ENCODE measurements at regions not wholly inside any gene's neighbourhood (a gene's known extent, or its start where the extent isn't known, plus 50 kb on each side); places are given as distances from the start of the nearest gene placed in this dataset.

DNA sequence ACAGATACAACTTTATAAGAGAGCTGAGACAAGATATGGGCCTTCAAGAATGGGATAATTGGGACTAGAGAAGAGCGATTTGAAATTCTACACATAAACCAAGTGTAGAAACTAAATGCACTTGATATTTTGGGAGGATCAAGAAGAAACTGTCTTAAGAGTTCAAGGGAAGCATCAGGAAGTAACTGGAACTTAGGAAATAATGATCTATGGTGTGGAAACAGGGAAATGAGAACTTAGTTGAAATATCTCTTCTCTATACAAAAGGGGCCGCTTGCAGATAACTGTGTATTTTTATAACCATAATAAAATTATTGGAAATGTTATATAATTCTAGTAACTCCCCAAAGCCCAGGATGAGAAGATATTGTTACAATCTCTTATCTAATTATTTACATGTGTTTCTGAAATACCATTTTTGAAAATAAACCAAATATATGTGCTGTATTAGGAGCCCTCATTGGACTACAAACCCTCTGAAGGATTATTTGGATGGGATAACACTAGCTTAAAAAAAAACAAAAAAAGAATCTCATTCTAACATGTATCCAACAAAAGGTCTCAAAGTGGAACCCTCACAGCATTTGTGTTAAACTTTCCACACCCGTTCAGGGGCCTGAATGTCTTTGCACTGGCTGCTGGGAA, 84.7 kb upstream of the FLRT2 start:
- H3K4me3 ChIP-seq: no peak overlapping the region
- H3K9me3 ChIP-seq (ENCODE audit: control insufficient read depth in 4 of 4, insufficient read depth in 3 of 4, low read length in 3 of 4): no peaks in the 10 kb centered on the region
- DNase-seq (no peak), ATAC-seq (ENCODE audit: insufficient read depth, low FRiP score) (no peak)
- WGBS, 2 donors: 71 to 87% methylated on average over 3 of the region's 3 CpGs
- peaks cover 0 to 1% (median 0%) of the 10 kb centered on the region in 5 donors for H3K4me1 ChIP-seq (ENCODE audit: control insufficient read depth in 5 of 5, insufficient read depth in 5 of 5, low read length in 5 of 5)
- H3K9ac ChIP-seq (ENCODE audit: insufficient read depth in 1 of 2, low read length in 2 of 2): no peak overlapping the region
- H3K36me3 ChIP-seq (ENCODE audit: control insufficient read depth in 4 of 4, insufficient read depth in 4 of 4, low read length in 4 of 4): no peaks in the 10 kb centered on the region
- no peak overlapping the region for H3K27ac ChIP-seq (ENCODE audit: low read depth in 1 of 2, low read length in 1 of 2)
- no peaks in the 10 kb centered on the region for H3K27me3 ChIP-seq (ENCODE audit: control insufficient read depth in 3 of 3, insufficient read depth in 3 of 3, low read length in 2 of 3)
- TF ChIP-seq, protein P1, sequence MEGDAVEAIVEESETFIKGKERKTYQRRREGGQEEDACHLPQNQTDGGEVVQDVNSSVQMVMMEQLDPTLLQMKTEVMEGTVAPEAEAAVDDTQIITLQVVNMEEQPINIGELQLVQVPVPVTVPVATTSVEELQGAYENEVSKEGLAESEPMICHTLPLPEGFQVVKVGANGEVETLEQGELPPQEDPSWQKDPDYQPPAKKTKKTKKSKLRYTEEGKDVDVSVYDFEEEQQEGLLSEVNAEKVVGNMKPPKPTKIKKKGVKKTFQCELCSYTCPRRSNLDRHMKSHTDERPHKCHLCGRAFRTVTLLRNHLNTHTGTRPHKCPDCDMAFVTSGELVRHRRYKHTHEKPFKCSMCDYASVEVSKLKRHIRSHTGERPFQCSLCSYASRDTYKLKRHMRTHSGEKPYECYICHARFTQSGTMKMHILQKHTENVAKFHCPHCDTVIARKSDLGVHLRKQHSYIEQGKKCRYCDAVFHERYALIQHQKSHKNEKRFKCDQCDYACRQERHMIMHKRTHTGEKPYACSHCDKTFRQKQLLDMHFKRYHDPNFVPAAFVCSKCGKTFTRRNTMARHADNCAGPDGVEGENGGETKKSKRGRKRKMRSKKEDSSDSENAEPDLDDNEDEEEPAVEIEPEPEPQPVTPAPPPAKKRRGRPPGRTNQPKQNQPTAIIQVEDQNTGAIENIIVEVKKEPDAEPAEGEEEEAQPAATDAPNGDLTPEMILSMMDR (IDR thresholded peaks at IDR 0.05; ENCODE audit: control extremely low read depth, extremely low read depth): no peak

DNA sequence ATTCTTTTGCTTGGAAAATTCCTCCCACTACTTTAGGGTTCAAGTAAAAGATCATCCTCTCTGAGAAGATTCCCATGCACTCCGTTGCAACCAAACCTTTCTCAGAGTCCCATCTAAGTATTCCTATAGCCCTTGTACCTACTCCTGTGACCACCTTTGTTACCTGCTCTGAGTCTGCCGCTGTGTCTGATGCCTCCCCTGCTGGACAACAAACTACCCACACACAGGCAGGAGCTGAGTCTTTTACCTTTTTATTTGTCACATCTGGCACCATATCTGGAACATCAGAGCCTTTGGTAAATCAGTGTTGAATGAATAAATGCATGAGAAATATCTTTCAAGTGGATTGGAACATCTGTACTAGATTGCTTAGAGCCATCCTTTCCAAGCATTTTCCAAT, 82.1 kb upstream of the FLRT2 start:
- H3K4me1 ChIP-seq (ENCODE audit: control insufficient read depth in 5 of 5, insufficient read depth in 5 of 5, low read length in 5 of 5): no peaks in the 10 kb centered on the region
- H3K4me3 ChIP-seq: no peak overlapping the region
- no peaks in the 10 kb centered on the region for H3K36me3 ChIP-seq (ENCODE audit: control insufficient read depth in 4 of 4, insufficient read depth in 4 of 4, low read length in 4 of 4)
- TF ChIP-seq, protein P1 (IDR thresholded peaks at IDR 0.05; ENCODE audit: control extremely low read depth, extremely low read depth): no peak
- H3K9ac ChIP-seq (ENCODE audit: insufficient read depth in 1 of 2, low read length in 2 of 2): no peak overlapping the region
- DNase-seq (no peak), ATAC-seq (ENCODE audit: insufficient read depth, low FRiP score) (no peak)
- no peaks in the 10 kb centered on the region for H3K9me3 ChIP-seq (ENCODE audit: control insufficient read depth in 4 of 4, insufficient read depth in 3 of 4, low read length in 3 of 4)
- no peaks in the 10 kb centered on the region for H3K27me3 ChIP-seq (ENCODE audit: control insufficient read depth in 3 of 3, insufficient read depth in 3 of 3, low read length in 2 of 3)
- WGBS, 2 donors: 90 to 95% methylated on average over 2 of the region's 2 CpGs
- H3K27ac ChIP-seq (ENCODE audit: low read depth in 1 of 2, low read length in 1 of 2): no peak overlapping the region

DNA sequence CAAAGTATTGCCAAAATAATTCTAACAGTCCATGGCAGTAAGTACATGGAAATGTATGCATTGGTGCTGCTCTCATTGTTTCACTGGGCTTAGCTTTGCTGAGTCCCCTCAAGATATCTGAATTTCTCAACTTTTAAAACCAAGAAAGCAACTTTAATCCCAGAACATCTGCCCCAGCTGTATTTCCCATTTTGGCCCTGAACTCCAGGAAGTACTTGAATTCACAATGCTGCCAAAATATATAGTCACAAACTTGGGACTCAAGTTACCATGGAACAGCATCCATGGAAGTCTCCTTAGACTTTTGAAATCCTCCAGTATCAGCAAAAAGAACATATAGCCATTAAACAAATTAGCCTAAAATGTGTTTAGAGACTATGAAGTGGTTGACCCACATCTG, 78.5 kb upstream of the FLRT2 start:
- H3K4me3 ChIP-seq: no peak overlapping the region
- TF ChIP-seq, protein P1 (IDR thresholded peaks at IDR 0.05; ENCODE audit: control extremely low read depth, extremely low read depth): no peak
- H3K4me1 ChIP-seq (ENCODE audit: control insufficient read depth in 5 of 5, insufficient read depth in 5 of 5, low read length in 5 of 5): no peaks in the 10 kb centered on the region
- no peak overlapping the region for H3K9ac ChIP-seq (ENCODE audit: insufficient read depth in 1 of 2, low read length in 2 of 2)
- no peaks in the 10 kb centered on the region for H3K36me3 ChIP-seq (ENCODE audit: control insufficient read depth in 4 of 4, insufficient read depth in 4 of 4, low read length in 4 of 4)
- no peak overlapping the region for H3K27ac ChIP-seq (ENCODE audit: low read depth in 1 of 2, low read length in 1 of 2)
- ATAC-seq (ENCODE audit: insufficient read depth, low FRiP score) (no peak), DNase-seq (peak in 1 of 3 donors; percentile 28)
- H3K27me3 ChIP-seq (ENCODE audit: control insufficient read depth in 3 of 3, insufficient read depth in 3 of 3, low read length in 2 of 3): no peaks in the 10 kb centered on the region
- no peaks in the 10 kb centered on the region for H3K9me3 ChIP-seq (ENCODE audit: control insufficient read depth in 4 of 4, insufficient read depth in 3 of 4, low read length in 3 of 4)
